Fibroblast of skin of left quadriceps (primary cell): ENCODE measurements at regions not wholly inside any gene's neighbourhood (a gene's known extent, or its start where the extent isn't known, plus 50 kb on each side); places are given as distances from the start of the nearest gene placed in this dataset.
"Not testable (repeated sequence)": the region's sequence is repeated elsewhere in the genome, so short reads cannot be mapped to it uniquely, and the experiment has no call there.

Experiments used
- DNase-seq, 2 experiments: peaks; one replicate each; pipeline ENCODE4 v3.0.0-alpha.2; 2013; ENCODE audit warnings: low read depth in 2 of 2

- DNase-seq = no peak
These were observed 49.9 kb upstream of the GAS1 start for GRCh38 chr9:86997156-86997555.

- DNase-seq = no peak
These were observed 50.6 kb upstream of the GAS1 start for GRCh38 chr9:86997951-86998350.

GRCh38 chr9:87002517-87002916, 55.2 kb upstream of the GAS1 start:
- DNase-seq = no peak

GRCh38 chr9:87004016-87004415, 56.7 kb upstream of the GAS1 start:
- DNase-seq = no peak

- no peak for DNase-seq
These were observed 59.6 kb upstream of the GAS1 start for GRCh38 chr9:87006956-87007355.

- peak; percentile 55 to 62 for DNase-seq
These were observed 60.5 kb upstream of the GAS1 start for GRCh38 chr9:87007711-87008366.

GRCh38 chr9:87008667-87009066, 61.4 kb upstream of the GAS1 start:
- DNase-seq = no peak

- no peak for DNase-seq
These were observed 63.3 kb upstream of the GAS1 start for GRCh38 chr9:87010626-87011025.

GRCh38 chr9:87011551-87011950, 64.2 kb upstream of the GAS1 start:
- DNase-seq = no peak

- no peak for DNase-seq
These were observed 66.2 kb upstream of the GAS1 start for GRCh38 chr9:87013490-87013889.

- no peak for DNase-seq
These were observed 67.1 kb upstream of the GAS1 start for GRCh38 chr9:87014436-87014835.

GRCh38 chr9:87016681-87017080, 69.4 kb upstream of the GAS1 start:
- no peak for DNase-seq

- no peak for DNase-seq
These were observed 73.1 kb upstream of the GAS1 start for GRCh38 chr9:87020169-87020950.

- DNase-seq = no peak
These were observed 74.9 kb upstream of the GAS1 start for GRCh38 chr9:87022178-87022577.

- no peak for DNase-seq
These were observed 78.9 kb upstream of the GAS1 start for GRCh38 chr9:87026204-87026603.

GRCh38 chr9:87028836-87029235, 81.5 kb upstream of the GAS1 start:
- not testable (repeated sequence) for DNase-seq

- DNase-seq = no peak
These were observed 82.6 kb upstream of the GAS1 start for GRCh38 chr9:87029905-87030304.

GRCh38 chr9:87034841-87035240, 87.5 kb upstream of the GAS1 start:
- no peak for DNase-seq

GRCh38 chr9:87035879-87036278, 88.6 kb upstream of the GAS1 start:
- DNase-seq = peak; percentile 84 to 86

GRCh38 chr9:87036506-87036905, 89.2 kb upstream of the GAS1 start:
- no peak for DNase-seq

GRCh38 chr9:87039809-87040392, 92.6 kb upstream of the GAS1 start:
- DNase-seq = no peak

GRCh38 chr9:87040410-87041009, 93.2 kb upstream of the GAS1 start:
- no peak for DNase-seq
